DND-41 (cell line): ENCODE measurements at regions not wholly inside any gene's neighbourhood (a gene's known extent, or its start where the extent isn't known, plus 50 kb on each side); places are given as distances from the start of the nearest gene placed in this dataset.

Experiments
- CTCF ChIP-seq: IDR thresholded peaks from 2 replicates; pipeline ENCODE4 v1.5.1; 2012; ENCODE audit warnings: borderline replicate concordance, low read length, moderate library complexity, mild to moderate bottlenecking; ENCODE audit not compliant: poor library complexity, severe bottlenecking; ENCODE audit errors: extremely low read depth
- EZH2 ChIP-seq: IDR thresholded peaks from 3 replicates; pipeline ENCODE4 v1.6.1; 2012; ENCODE audit warnings: borderline replicate concordance, low read depth, mild to moderate bottlenecking, moderate library complexity, low read length, inconsistent platforms; ENCODE audit not compliant: severe bottlenecking

- TF ChIP-seq CTCF, result peak; percentile 47
- TF ChIP-seq EZH2, result no peak
Observed at GRCh38 chr15:98142572-98142971, 182.1 kb downstream of the ARRDC4 start.
